ENCODE measurements at regions not wholly inside any gene's neighbourhood (a gene's known extent, or its start where the extent isn't known, plus 50 kb on each side); places are given as distances from the start of the nearest gene placed in this dataset.

GRCh38 chr6:12606616-12607015 is 110.0 kb upstream of the PHACTR1 start:
- Histone ChIP-seq H3K4me3 (ENCODE audit: low read length in 2 of 2) (no peak overlapping the region), H3K27me3 (ENCODE audit: control insufficient read depth in 2 of 2, insufficient read depth in 1 of 2, low read length in 1 of 2) (no peaks in the 10 kb centered on the region), H3K27ac (ENCODE audit: low read depth in 1 of 2, low read length in 1 of 2) (no peak overlapping the region), H3K36me3 (ENCODE audit: control insufficient read depth in 2 of 2, insufficient read depth in 2 of 2, low read length in 1 of 2) (no peaks in the 10 kb centered on the region), H3K9me3 (ENCODE audit: control insufficient read depth in 2 of 2, insufficient read depth in 1 of 2, low read length in 1 of 2) (no peaks in the 10 kb centered on the region), H3K4me1 (ENCODE audit: control insufficient read depth in 2 of 2, insufficient read depth in 2 of 2, low read length in 2 of 2) (no peaks in the 10 kb centered on the region)
- no peak for DNase-seq (ENCODE audit: low read depth in 6 of 9, low spot score in 9 of 9)
- 98% methylated on average over 6 of the region's 6 CpGs for WGBS

GRCh38 chr6:12608016-12608860 is 108.3 kb upstream of the PHACTR1 start:
- Histone ChIP-seq H3K4me1 (ENCODE audit: control insufficient read depth in 2 of 2, insufficient read depth in 2 of 2, low read length in 2 of 2) (no peaks in the 10 kb centered on the region), H3K4me3 (ENCODE audit: low read length in 2 of 2) (no peak overlapping the region), H3K27me3 (ENCODE audit: control insufficient read depth in 2 of 2, insufficient read depth in 1 of 2, low read length in 1 of 2) (no peaks in the 10 kb centered on the region), H3K9me3 (ENCODE audit: control insufficient read depth in 2 of 2, insufficient read depth in 1 of 2, low read length in 1 of 2) (no peaks in the 10 kb centered on the region), H3K27ac (ENCODE audit: low read depth in 1 of 2, low read length in 1 of 2) (no peak overlapping the region), H3K36me3 (ENCODE audit: control insufficient read depth in 2 of 2, insufficient read depth in 2 of 2, low read length in 1 of 2) (no peaks in the 10 kb centered on the region)
- no peak for DNase-seq (ENCODE audit: low read depth in 6 of 9, low spot score in 9 of 9)
- WGBS, result 87% methylated on average over 8 of the region's 8 CpGs

- WGBS, result 97% methylated on average over 3 of the region's 3 CpGs
- Histone ChIP-seq H3K9me3 (ENCODE audit: control insufficient read depth in 2 of 2, insufficient read depth in 1 of 2, low read length in 1 of 2) (no peaks in the 10 kb centered on the region), H3K4me1 (ENCODE audit: control insufficient read depth in 2 of 2, insufficient read depth in 2 of 2, low read length in 2 of 2) (no peaks in the 10 kb centered on the region), H3K36me3 (ENCODE audit: control insufficient read depth in 2 of 2, insufficient read depth in 2 of 2, low read length in 1 of 2) (no peaks in the 10 kb centered on the region), H3K4me3 (ENCODE audit: low read length in 2 of 2) (no peak overlapping the region), H3K27me3 (ENCODE audit: control insufficient read depth in 2 of 2, insufficient read depth in 1 of 2, low read length in 1 of 2) (no peaks in the 10 kb centered on the region), H3K27ac (ENCODE audit: low read depth in 1 of 2, low read length in 1 of 2) (no peak overlapping the region)
- DNase-seq (ENCODE audit: low read depth in 6 of 9, low spot score in 9 of 9), result no peak
Measured at GRCh38 chr6:12608874-12609273, 107.7 kb upstream of the PHACTR1 start.

GRCh38 chr6:12609751-12610150 is 106.8 kb upstream of the PHACTR1 start:
- H3K27ac ChIP-seq (ENCODE audit: low read depth in 1 of 2, low read length in 1 of 2), result no peak overlapping the region
- no peaks in the 10 kb centered on the region for H3K36me3 ChIP-seq (ENCODE audit: control insufficient read depth in 2 of 2, insufficient read depth in 2 of 2, low read length in 1 of 2)
- H3K4me3 ChIP-seq (ENCODE audit: low read length in 2 of 2), result no peak overlapping the region
- no peaks in the 10 kb centered on the region for H3K4me1 ChIP-seq (ENCODE audit: control insufficient read depth in 2 of 2, insufficient read depth in 2 of 2, low read length in 2 of 2)
- no peaks in the 10 kb centered on the region for H3K27me3 ChIP-seq (ENCODE audit: control insufficient read depth in 2 of 2, insufficient read depth in 1 of 2, low read length in 1 of 2)
- 96% methylated on average over 3 of the region's 3 CpGs for WGBS
- no peak for DNase-seq (ENCODE audit: low read depth in 6 of 9, low spot score in 9 of 9)
- H3K9me3 ChIP-seq (ENCODE audit: control insufficient read depth in 2 of 2, insufficient read depth in 1 of 2, low read length in 1 of 2), result no peaks in the 10 kb centered on the region

GRCh38 chr6:12610862-12611261 is 105.7 kb upstream of the PHACTR1 start:
- 96% methylated on average over 5 of the region's 5 CpGs for WGBS
- H3K9me3 ChIP-seq (ENCODE audit: control insufficient read depth in 2 of 2, insufficient read depth in 1 of 2, low read length in 1 of 2), result no peaks in the 10 kb centered on the region
- no peaks in the 10 kb centered on the region for H3K27me3 ChIP-seq (ENCODE audit: control insufficient read depth in 2 of 2, insufficient read depth in 1 of 2, low read length in 1 of 2)
- no peak for DNase-seq (ENCODE audit: low read depth in 6 of 9, low spot score in 9 of 9)
- H3K36me3 ChIP-seq (ENCODE audit: control insufficient read depth in 2 of 2, insufficient read depth in 2 of 2, low read length in 1 of 2), result no peaks in the 10 kb centered on the region
- no peaks in the 10 kb centered on the region for H3K4me1 ChIP-seq (ENCODE audit: control insufficient read depth in 2 of 2, insufficient read depth in 2 of 2, low read length in 2 of 2)
- no peak overlapping the region for H3K27ac ChIP-seq (ENCODE audit: low read depth in 1 of 2, low read length in 1 of 2)
- no peak overlapping the region for H3K4me3 ChIP-seq (ENCODE audit: low read length in 2 of 2)

- Histone ChIP-seq H3K9me3 (ENCODE audit: control insufficient read depth in 2 of 2, insufficient read depth in 1 of 2, low read length in 1 of 2) (no peaks in the 10 kb centered on the region), H3K27me3 (ENCODE audit: control insufficient read depth in 2 of 2, insufficient read depth in 1 of 2, low read length in 1 of 2) (no peaks in the 10 kb centered on the region), H3K4me1 (ENCODE audit: control insufficient read depth in 2 of 2, insufficient read depth in 2 of 2, low read length in 2 of 2) (no peaks in the 10 kb centered on the region), H3K27ac (ENCODE audit: low read depth in 1 of 2, low read length in 1 of 2) (no peak overlapping the region), H3K36me3 (ENCODE audit: control insufficient read depth in 2 of 2, insufficient read depth in 2 of 2, low read length in 1 of 2) (no peaks in the 10 kb centered on the region), H3K4me3 (ENCODE audit: low read length in 2 of 2) (no peak overlapping the region)
- WGBS, result 87% methylated on average over 8 of the region's 8 CpGs
- DNase-seq (ENCODE audit: low read depth in 6 of 9, low spot score in 9 of 9), result no peak
Measured at GRCh38 chr6:12613811-12614210, 102.8 kb upstream of the PHACTR1 start.

GRCh38 chr6:12614456-12614855 is 102.1 kb upstream of the PHACTR1 start:
- no peaks in the 10 kb centered on the region for H3K36me3 ChIP-seq (ENCODE audit: control insufficient read depth in 2 of 2, insufficient read depth in 2 of 2, low read length in 1 of 2)
- no peaks in the 10 kb centered on the region for H3K4me1 ChIP-seq (ENCODE audit: control insufficient read depth in 2 of 2, insufficient read depth in 2 of 2, low read length in 2 of 2)
- DNase-seq (ENCODE audit: low read depth in 6 of 9, low spot score in 9 of 9), result no peak
- H3K27me3 ChIP-seq (ENCODE audit: control insufficient read depth in 2 of 2, insufficient read depth in 1 of 2, low read length in 1 of 2), result no peaks in the 10 kb centered on the region
- WGBS, result 96% methylated on average over 6 of the region's 6 CpGs
- H3K27ac ChIP-seq (ENCODE audit: low read depth in 1 of 2, low read length in 1 of 2), result no peak overlapping the region
- no peaks in the 10 kb centered on the region for H3K9me3 ChIP-seq (ENCODE audit: control insufficient read depth in 2 of 2, insufficient read depth in 1 of 2, low read length in 1 of 2)
- H3K4me3 ChIP-seq (ENCODE audit: low read length in 2 of 2), result no peak overlapping the region

- WGBS, result 89% methylated on average over 6 of the region's 6 CpGs
- no peak overlapping the region for H3K4me3 ChIP-seq (ENCODE audit: low read length in 2 of 2)
- no peak for DNase-seq (ENCODE audit: low read depth in 6 of 9, low spot score in 9 of 9)
- no peaks in the 10 kb centered on the region for H3K9me3 ChIP-seq (ENCODE audit: control insufficient read depth in 2 of 2, insufficient read depth in 1 of 2, low read length in 1 of 2)
- no peaks in the 10 kb centered on the region for H3K36me3 ChIP-seq (ENCODE audit: control insufficient read depth in 2 of 2, insufficient read depth in 2 of 2, low read length in 1 of 2)
- H3K27ac ChIP-seq (ENCODE audit: low read depth in 1 of 2, low read length in 1 of 2), result no peak overlapping the region
- no peaks in the 10 kb centered on the region for H3K4me1 ChIP-seq (ENCODE audit: control insufficient read depth in 2 of 2, insufficient read depth in 2 of 2, low read length in 2 of 2)
- no peaks in the 10 kb centered on the region for H3K27me3 ChIP-seq (ENCODE audit: control insufficient read depth in 2 of 2, insufficient read depth in 1 of 2, low read length in 1 of 2)
Measured at GRCh38 chr6:12618296-12618695, 98.3 kb upstream of the PHACTR1 start.

- Histone ChIP-seq H3K4me3 (ENCODE audit: low read length in 2 of 2) (no peak overlapping the region), H3K27ac (ENCODE audit: low read depth in 1 of 2, low read length in 1 of 2) (no peak overlapping the region), H3K9me3 (ENCODE audit: control insufficient read depth in 2 of 2, insufficient read depth in 1 of 2, low read length in 1 of 2) (no peaks in the 10 kb centered on the region), H3K4me1 (ENCODE audit: control insufficient read depth in 2 of 2, insufficient read depth in 2 of 2, low read length in 2 of 2) (no peaks in the 10 kb centered on the region), H3K36me3 (ENCODE audit: control insufficient read depth in 2 of 2, insufficient read depth in 2 of 2, low read length in 1 of 2) (no peaks in the 10 kb centered on the region), H3K27me3 (ENCODE audit: control insufficient read depth in 2 of 2, insufficient read depth in 1 of 2, low read length in 1 of 2) (no peaks in the 10 kb centered on the region)
- DNase-seq (ENCODE audit: low read depth in 6 of 9, low spot score in 9 of 9), result no peak
- 53% methylated on average over 5 of the region's 5 CpGs for WGBS
Measured at GRCh38 chr6:12621754-12622153, 94.8 kb upstream of the PHACTR1 start.
